ENCODE measurements at regions not wholly inside any gene's neighbourhood (a gene's known extent, or its start where the extent isn't known, plus 50 kb on each side); places are given as distances from the start of the nearest gene placed in this dataset.

GRCh38 chr5:29252390-29252789 lies 1941.1 kb upstream of the CDH6 start:
- no peak for TF ChIP-seq Cebpa-rat (IDR thresholded peaks at IDR 0.05)
- Histone ChIP-seq H3K4me2 (no peak overlapping the region), H3K9ac (no peak overlapping the region), H3K4me3 (no peak overlapping the region), H4K20me1 (no peaks in the 10 kb centered on the region), H3K36me3 (no peaks in the 10 kb centered on the region), H3K9me3 (no peaks in the 10 kb centered on the region), H3K27ac (no peak overlapping the region), H3K4me1 (peaks cover 4% of the 10 kb centered on the region; the same call in 1 of the 2 replicates), H3K27me3 (no peaks in the 10 kb centered on the region)

GRCh38 chr5:29247346-29248028 lies 1946.0 kb upstream of the CDH6 start:
- Histone ChIP-seq H3K27ac (no peak overlapping the region), H4K20me1 (no peaks in the 10 kb centered on the region), H3K4me3 (no peak overlapping the region), H3K4me2 (no peak overlapping the region), H3K4me1 (peaks cover 4% of the 10 kb centered on the region; the same call in 1 of the 2 replicates), H3K9ac (no peak overlapping the region), H3K9me3 (no peaks in the 10 kb centered on the region), H3K27me3 (no peaks in the 10 kb centered on the region), H3K36me3 (no peaks in the 10 kb centered on the region)
- no peak for TF ChIP-seq Cebpa-rat (IDR thresholded peaks at IDR 0.05)

- H3K27ac ChIP-seq: no peak overlapping the region
- H3K9ac ChIP-seq: no peak overlapping the region
- no peaks in the 10 kb centered on the region for H3K4me1 ChIP-seq
- H3K27me3 ChIP-seq: no peaks in the 10 kb centered on the region
- H3K4me3 ChIP-seq: no peak overlapping the region
- H4K20me1 ChIP-seq: no peaks in the 10 kb centered on the region
- no peak for TF ChIP-seq Cebpa-rat (IDR thresholded peaks at IDR 0.05)
- no peaks in the 10 kb centered on the region for H3K9me3 ChIP-seq
- H3K36me3 ChIP-seq: no peaks in the 10 kb centered on the region
- no peak overlapping the region for H3K4me2 ChIP-seq
Measured at GRCh38 chr5:29240379-29240778, 1953.1 kb upstream of the CDH6 start.

GRCh38 chr5:29239606-29240005 lies 1953.9 kb upstream of the CDH6 start:
- no peaks in the 10 kb centered on the region for H3K36me3 ChIP-seq
- H4K20me1 ChIP-seq: no peaks in the 10 kb centered on the region
- no peak overlapping the region for H3K27ac ChIP-seq
- no peaks in the 10 kb centered on the region for H3K27me3 ChIP-seq
- no peak overlapping the region for H3K4me3 ChIP-seq
- no peak overlapping the region for H3K4me2 ChIP-seq
- no peaks in the 10 kb centered on the region for H3K4me1 ChIP-seq
- no peak for TF ChIP-seq Cebpa-rat (IDR thresholded peaks at IDR 0.05)
- no peaks in the 10 kb centered on the region for H3K9me3 ChIP-seq
- no peak overlapping the region for H3K9ac ChIP-seq

GRCh38 chr5:29238115-29238514 lies 1955.4 kb upstream of the CDH6 start:
- Histone ChIP-seq H3K9ac (no peak overlapping the region), H3K4me2 (no peak overlapping the region), H3K4me1 (no peaks in the 10 kb centered on the region), H3K27me3 (no peaks in the 10 kb centered on the region), H3K4me3 (no peak overlapping the region), H3K9me3 (no peaks in the 10 kb centered on the region), H3K36me3 (no peaks in the 10 kb centered on the region), H3K27ac (no peak overlapping the region), H4K20me1 (no peaks in the 10 kb centered on the region)
- TF ChIP-seq Cebpa-rat (IDR thresholded peaks at IDR 0.05): no peak

- H3K4me2 ChIP-seq: no peak overlapping the region
- H3K4me1 ChIP-seq: no peaks in the 10 kb centered on the region
- H3K4me3 ChIP-seq: no peak overlapping the region
- no peak for TF ChIP-seq Cebpa-rat (IDR thresholded peaks at IDR 0.05)
- no peaks in the 10 kb centered on the region for H4K20me1 ChIP-seq
- H3K27ac ChIP-seq: no peak overlapping the region
- H3K36me3 ChIP-seq: no peaks in the 10 kb centered on the region
- H3K27me3 ChIP-seq: no peaks in the 10 kb centered on the region
- no peak overlapping the region for H3K9ac ChIP-seq
- H3K9me3 ChIP-seq: no peaks in the 10 kb centered on the region
Measured at GRCh38 chr5:29231154-29231553, 1962.3 kb upstream of the CDH6 start.

- H3K4me3 ChIP-seq: no peak overlapping the region
- TF ChIP-seq Cebpa-rat (IDR thresholded peaks at IDR 0.05): no peak
- no peaks in the 10 kb centered on the region for H3K4me1 ChIP-seq
- no peaks in the 10 kb centered on the region for H4K20me1 ChIP-seq
- H3K9me3 ChIP-seq: no peaks in the 10 kb centered on the region
- no peaks in the 10 kb centered on the region for H3K36me3 ChIP-seq
- no peak overlapping the region for H3K4me2 ChIP-seq
- H3K27ac ChIP-seq: no peak overlapping the region
- H3K27me3 ChIP-seq: no peaks in the 10 kb centered on the region
- H3K9ac ChIP-seq: no peak overlapping the region
Measured at GRCh38 chr5:29230591-29230990, 1962.9 kb upstream of the CDH6 start.

GRCh38 chr5:29229461-29229860 lies 1964.0 kb upstream of the CDH6 start:
- Histone ChIP-seq H3K4me1 (no peaks in the 10 kb centered on the region), H3K9me3 (no peaks in the 10 kb centered on the region), H3K27ac (no peak overlapping the region), H3K4me3 (no peak overlapping the region), H3K4me2 (no peak overlapping the region), H4K20me1 (no peaks in the 10 kb centered on the region), H3K27me3 (no peaks in the 10 kb centered on the region), H3K36me3 (no peaks in the 10 kb centered on the region), H3K9ac (no peak overlapping the region)
- TF ChIP-seq Cebpa-rat (IDR thresholded peaks at IDR 0.05): no peak

- Histone ChIP-seq H4K20me1 (no peaks in the 10 kb centered on the region), H3K9ac (no peak overlapping the region), H3K36me3 (no peaks in the 10 kb centered on the region), H3K9me3 (no peaks in the 10 kb centered on the region), H3K27me3 (no peaks in the 10 kb centered on the region), H3K27ac (no peak overlapping the region), H3K4me1 (no peaks in the 10 kb centered on the region), H3K4me2 (no peak overlapping the region), H3K4me3 (no peak overlapping the region)
- TF ChIP-seq Cebpa-rat (IDR thresholded peaks at IDR 0.05): no peak
Measured at GRCh38 chr5:29218138-29218537, 1975.3 kb upstream of the CDH6 start.

- no peak overlapping the region for H3K4me3 ChIP-seq
- no peak for TF ChIP-seq Cebpa-rat (IDR thresholded peaks at IDR 0.05)
- H3K36me3 ChIP-seq: no peaks in the 10 kb centered on the region
Measured at GRCh38 chr5:29214839-29215238, 1978.6 kb upstream of the CDH6 start.

GRCh38 chr5:29213475-29213874 lies 1980.0 kb upstream of the CDH6 start:
- Histone ChIP-seq H3K9ac (no peak overlapping the region), H4K20me1 (no peaks in the 10 kb centered on the region), H3K4me3 (no peak overlapping the region), H3K27ac (no peak overlapping the region), H3K36me3 (no peaks in the 10 kb centered on the region), H3K27me3 (no peaks in the 10 kb centered on the region), H3K9me3 (no peaks in the 10 kb centered on the region), H3K4me1 (no peaks in the 10 kb centered on the region), H3K4me2 (no peak overlapping the region)
- TF ChIP-seq Cebpa-rat (IDR thresholded peaks at IDR 0.05): no peak

More at GRCh38 chr5:29214839-29215238, 1978.6 kb upstream of the CDH6 start:
- no peaks in the 10 kb centered on the region for H3K4me1 ChIP-seq
- H3K27me3 ChIP-seq: no peaks in the 10 kb centered on the region
- no peaks in the 10 kb centered on the region for H4K20me1 ChIP-seq
- no peak overlapping the region for H3K27ac ChIP-seq
- no peak overlapping the region for H3K9ac ChIP-seq
- H3K9me3 ChIP-seq: no peaks in the 10 kb centered on the region
- no peak overlapping the region for H3K4me2 ChIP-seq

Data from BLaER1 (cell line).